Keratinocyte (primary cell): ENCODE measurements at regions not wholly inside any gene's neighbourhood (a gene's known extent, or its start where the extent isn't known, plus 50 kb on each side); places are given as distances from the start of the nearest gene placed in this dataset.

Source experiments
- EZH2 ChIP-seq: IDR thresholded peaks from one replicate; pipeline ENCODE4 v1.6.1; 2012; ENCODE audit warnings: inconsistent platforms, mild to moderate bottlenecking, low read length, moderate library complexity
- TF ChIP-seq, protein P1 (sequence below), 3 experiments: IDR thresholded peaks in 1 of 3; conservative IDR thresholded peaks in 1 of 3; optimal IDR thresholded peaks in 1 of 3; 2 replicates in 2 of 3; 3 replicates in 1 of 3; pipeline versions ENCODE3 to v1.5.1; 2011; ENCODE audit warnings: low read length in 3 of 3, mild to moderate bottlenecking in 3 of 3, moderate library complexity in 2 of 3, control low read depth in 1 of 3, inconsistent platforms in 1 of 3; ENCODE audit not compliant: insufficient read depth in 2 of 3; ENCODE audit errors: extremely low read depth in 1 of 3

DNA sequence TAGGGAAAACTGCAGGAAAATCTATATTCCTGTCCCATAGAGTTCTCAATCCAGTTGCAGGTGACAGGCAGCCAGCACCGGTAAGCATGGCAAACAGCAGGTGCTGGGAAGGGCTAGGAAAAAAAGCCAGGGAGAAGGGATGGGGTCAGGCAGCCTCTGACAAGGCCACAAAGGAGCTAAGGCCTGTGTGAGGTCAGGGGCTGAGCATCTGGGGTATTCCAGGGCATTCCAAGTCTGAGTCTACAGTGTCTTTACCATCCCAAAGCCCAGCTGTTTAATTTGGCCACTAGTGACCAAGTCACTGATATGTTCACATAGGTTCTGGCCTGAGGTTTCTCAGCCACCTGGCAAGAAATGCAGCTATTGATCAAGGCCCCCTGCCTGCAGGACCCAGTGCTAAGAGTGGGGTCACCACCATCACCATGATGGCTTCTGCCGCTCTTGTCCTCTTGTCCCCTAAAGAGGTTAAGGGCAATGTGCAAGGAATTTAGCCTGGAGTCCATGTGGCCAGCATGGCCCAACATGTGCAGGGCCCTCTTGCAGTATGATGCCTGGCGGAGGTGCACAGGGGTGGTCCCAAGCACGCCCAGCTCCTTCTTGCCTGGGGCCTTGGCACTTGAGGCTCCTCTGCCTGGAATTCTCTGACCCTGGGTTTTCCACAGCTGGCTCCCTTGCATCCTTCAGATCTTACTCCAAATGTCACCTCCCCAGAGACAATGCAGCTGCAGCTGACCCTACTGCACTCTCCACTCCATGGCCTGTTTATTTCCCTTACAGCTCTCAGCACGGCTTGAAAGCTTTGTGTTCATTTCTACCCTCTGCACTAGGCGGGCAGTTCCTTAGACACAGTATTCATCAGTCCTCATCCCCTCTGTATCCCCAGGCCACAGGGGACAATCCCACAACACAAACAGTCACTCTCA lies 213.1 kb downstream of the MSX2 start:
- TF ChIP-seq, protein P1, sequence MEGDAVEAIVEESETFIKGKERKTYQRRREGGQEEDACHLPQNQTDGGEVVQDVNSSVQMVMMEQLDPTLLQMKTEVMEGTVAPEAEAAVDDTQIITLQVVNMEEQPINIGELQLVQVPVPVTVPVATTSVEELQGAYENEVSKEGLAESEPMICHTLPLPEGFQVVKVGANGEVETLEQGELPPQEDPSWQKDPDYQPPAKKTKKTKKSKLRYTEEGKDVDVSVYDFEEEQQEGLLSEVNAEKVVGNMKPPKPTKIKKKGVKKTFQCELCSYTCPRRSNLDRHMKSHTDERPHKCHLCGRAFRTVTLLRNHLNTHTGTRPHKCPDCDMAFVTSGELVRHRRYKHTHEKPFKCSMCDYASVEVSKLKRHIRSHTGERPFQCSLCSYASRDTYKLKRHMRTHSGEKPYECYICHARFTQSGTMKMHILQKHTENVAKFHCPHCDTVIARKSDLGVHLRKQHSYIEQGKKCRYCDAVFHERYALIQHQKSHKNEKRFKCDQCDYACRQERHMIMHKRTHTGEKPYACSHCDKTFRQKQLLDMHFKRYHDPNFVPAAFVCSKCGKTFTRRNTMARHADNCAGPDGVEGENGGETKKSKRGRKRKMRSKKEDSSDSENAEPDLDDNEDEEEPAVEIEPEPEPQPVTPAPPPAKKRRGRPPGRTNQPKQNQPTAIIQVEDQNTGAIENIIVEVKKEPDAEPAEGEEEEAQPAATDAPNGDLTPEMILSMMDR (optimal IDR thresholded peaks at IDR 0.05 in 1 of 3, IDR thresholded peaks at IDR 0.05 in 1 of 3, conservative IDR thresholded peaks at IDR 0.05 in 1 of 3; ENCODE audit: extremely low read depth in 1 of 3, insufficient read depth in 2 of 3, low read length in 3 of 3) = no peak
- no peak for TF ChIP-seq EZH2
